Common myeloid progenitor, CD34-positive (primary cell): ENCODE measurements at regions not wholly inside any gene's neighbourhood (a gene's known extent, or its start where the extent isn't known, plus 50 kb on each side); places are given as distances from the start of the nearest gene placed in this dataset.

Experiments
- CTCF ChIA-PET: fragments of 350-600 bp; sonication (Branson Sonifier 250); formaldehyde crosslinking; loops from one replicate; lab custom pipeline; 2021; ENCODE audit warnings: antibody characterized with exemption; lab: Charles Lee
- POLR2A ChIA-PET: fragments of 350-600 bp; sonication (Branson Sonifier 250); formaldehyde crosslinking; loops from one replicate; lab custom pipeline; 2021; ENCODE audit warnings: antibody characterized with exemption; lab: Charles Lee
- DNase-seq, 3 donors: peaks; one replicate each; pipeline versions ENCODE4 v3.0.0 to v3.0.0-alpha.2; 2013
- H3K27ac ChIP-seq, 2 experiments: 1 replicate in 1 of 2; 2 replicates in 1 of 2; pipeline ENCODE4 v1.7.0; 2013; ENCODE audit warnings: inconsistent platforms in 2 of 2, low read length in 2 of 2, mild to moderate bottlenecking in 2 of 2, low read depth in 1 of 2, moderate library complexity in 1 of 2; ENCODE audit not compliant: severe bottlenecking in 2 of 2, insufficient read depth in 1 of 2, poor library complexity in 1 of 2
- H3K27me3 ChIP-seq, 5 experiments: replicated peaks in 2 of 5; 1 replicate in 3 of 5; 2 replicates in 2 of 5; pipeline versions ENCODE4 v1.6.1 to v1.7.0; 2013; ENCODE audit warnings: low read length in 4 of 5, mild to moderate bottlenecking in 2 of 5, moderate library complexity in 2 of 5, inconsistent platforms in 1 of 5; ENCODE audit not compliant: insufficient read depth in 5 of 5, control insufficient read depth in 4 of 5
- H3K36me3 ChIP-seq, 4 experiments: 1 replicate in 2 of 4; 2 replicates in 2 of 4; pipeline versions ENCODE4 v1.6.1 to v1.7.0; 2013; ENCODE audit warnings: low read length in 3 of 4, control low read depth in 1 of 4, mild to moderate bottlenecking in 1 of 4; ENCODE audit not compliant: control insufficient read depth in 4 of 4, insufficient read depth in 4 of 4
- H3K4me1 ChIP-seq, 4 experiments: 1 replicate in 3 of 4; 2 replicates in 1 of 4; pipeline versions ENCODE4 v1.6.1 to v1.7.1; 2013; ENCODE audit warnings: low read length in 3 of 4, mild to moderate bottlenecking in 3 of 4, control low read depth in 1 of 4, inconsistent platforms in 1 of 4, moderate library complexity in 1 of 4; ENCODE audit not compliant: control insufficient read depth in 4 of 4, insufficient read depth in 4 of 4; ENCODE audit errors: control extremely low read depth in 1 of 4
- H3K4me3 ChIP-seq, 7 experiments: 1 replicate in 4 of 7; 2 replicates in 3 of 7; pipeline versions ENCODE4 v1.5.1 to v1.7.0; 2013; ENCODE audit warnings: mild to moderate bottlenecking in 7 of 7, low read length in 6 of 7, moderate library complexity in 6 of 7, inconsistent platforms in 2 of 7, low read depth in 2 of 7, control low read depth in 1 of 7; ENCODE audit not compliant: insufficient read depth in 4 of 7, control insufficient read depth in 1 of 7; ENCODE audit errors: extremely low read depth in 1 of 7
- H3K9me3 ChIP-seq, 5 experiments: 1 replicate in 4 of 5; 2 replicates in 1 of 5; pipeline versions ENCODE4 v1.6.1 to v1.7.1; 2013; ENCODE audit warnings: low read length in 4 of 5, mild to moderate bottlenecking in 2 of 5, inconsistent platforms in 1 of 5, low read depth in 1 of 5, moderate library complexity in 1 of 5; ENCODE audit not compliant: control insufficient read depth in 4 of 5, insufficient read depth in 2 of 5; ENCODE audit errors: control extremely low read depth in 1 of 5
- WGBS: methylation state at CpG from one replicate; pipeline ENCODE4 v1.1.5; 2013; ENCODE audit not compliant: insufficient coverage; 5-methylcytosine and 5-hydroxymethylcytosine counted together

- H3K27me3 ChIP-seq, result no peaks in the 10 kb centered on the region
- H3K9me3 ChIP-seq, result peaks cover 0 to 2% (median 0%) of the 10 kb centered on the region in 5 experiments
- H3K4me1 ChIP-seq, result no peaks in the 10 kb centered on the region
- 91% methylated on average over 2 of the region's 2 CpGs for WGBS
- H3K27ac ChIP-seq, result no peak overlapping the region
- H3K4me3 ChIP-seq, result no peak overlapping the region
- POLR2A ChIA-PET, result no interaction called here
- no peak for DNase-seq
- no peaks in the 10 kb centered on the region for H3K36me3 ChIP-seq
- CTCF ChIA-PET, result no interaction called here
Measured at GRCh38 chr2:158893474-158893873, 75.0 kb upstream of the TANC1 start.

DNA sequence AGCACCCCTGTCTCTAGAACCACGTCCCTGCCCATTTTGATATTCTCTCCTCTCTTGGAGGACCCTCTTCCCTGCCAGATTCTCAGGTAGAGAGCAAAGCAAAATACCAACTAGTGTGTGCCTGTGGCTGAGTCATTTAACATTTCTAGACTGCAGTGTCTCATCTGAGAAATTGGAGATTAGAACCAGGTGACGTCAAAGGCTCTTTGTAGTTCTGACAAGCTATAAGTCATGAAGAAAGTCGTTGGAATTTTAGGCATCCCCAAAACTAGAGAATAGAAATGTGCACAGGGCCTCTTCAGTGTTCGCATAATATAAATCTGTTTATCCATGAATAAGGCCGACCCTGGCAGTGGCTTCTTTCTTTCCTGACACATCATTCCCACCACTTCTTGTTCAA is 74.4 kb upstream of the TANC1 start:
- WGBS, result 97% methylated on average over 3 of the region's 5 CpGs
- Histone ChIP-seq H3K36me3 (no peaks in the 10 kb centered on the region), H3K27me3 (no peaks in the 10 kb centered on the region), H3K4me1 (no peaks in the 10 kb centered on the region), H3K27ac (no peak overlapping the region), H3K9me3 (peaks cover 0 to 2% (median 0%) of the 10 kb centered on the region in 5 experiments), H3K4me3 (no peak overlapping the region)
- DNase-seq, result no peak
- ChIA-PET CTCF (interaction anchor here (1.1 kb wide), 1 partner anchor 225 kb away, joined by 3 read pairs; no protein-coding TSS in a partner anchor), POLR2A (no interaction called here)

GRCh38 chr2:158894572-158894971 is 73.9 kb upstream of the TANC1 start:
- no peaks in the 10 kb centered on the region for H3K27me3 ChIP-seq
- no peak overlapping the region for H3K27ac ChIP-seq
- CTCF ChIA-PET, result interaction anchor here (1.1 kb wide), 1 partner anchor 224 kb away, joined by 3 read pairs; no protein-coding TSS in a partner anchor
- no peak overlapping the region for H3K4me3 ChIP-seq
- no peaks in the 10 kb centered on the region for H3K9me3 ChIP-seq
- POLR2A ChIA-PET, result no interaction called here
- WGBS, result 85% methylated on average over 4 of the region's 4 CpGs
- no peaks in the 10 kb centered on the region for H3K4me1 ChIP-seq
- no peak for DNase-seq
- H3K36me3 ChIP-seq, result no peaks in the 10 kb centered on the region

DNA sequence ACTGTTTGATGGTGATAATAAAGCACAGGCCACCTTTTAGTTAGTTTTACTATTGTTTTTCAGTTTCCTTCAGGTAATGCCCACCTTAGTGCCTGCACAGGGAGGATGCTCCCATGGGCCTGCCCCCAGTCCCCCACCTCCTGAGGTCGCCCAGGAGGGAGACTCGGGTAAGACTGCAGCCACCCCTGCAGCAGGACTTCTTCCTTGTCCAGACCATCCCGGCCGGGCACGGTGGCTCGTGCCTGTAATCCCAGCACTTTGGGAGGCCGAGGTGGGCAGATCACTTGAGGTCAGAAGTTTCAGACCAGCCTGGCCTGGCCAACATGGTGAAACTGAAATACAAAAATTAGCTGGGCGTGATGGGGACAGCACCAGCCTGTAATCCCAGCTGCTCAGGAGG is 68.1 kb upstream of the TANC1 start:
- no peak for DNase-seq
- Histone ChIP-seq H3K9me3 (no peaks in the 10 kb centered on the region), H3K27ac (no peak overlapping the region), H3K36me3 (no peaks in the 10 kb centered on the region), H3K4me3 (no peak overlapping the region), H3K4me1 (no peaks in the 10 kb centered on the region), H3K27me3 (no peaks in the 10 kb centered on the region)
- POLR2A ChIA-PET, result no interaction called here
- CTCF ChIA-PET, result interaction anchor here (0.6 to 5.8 kb wide), 10 partner anchors 52 to 286 kb away, joined by 3 to 91 read pairs (median 4); no protein-coding TSS in a partner anchor
- 99% methylated on average over 8 of the region's 8 CpGs for WGBS

DNA sequence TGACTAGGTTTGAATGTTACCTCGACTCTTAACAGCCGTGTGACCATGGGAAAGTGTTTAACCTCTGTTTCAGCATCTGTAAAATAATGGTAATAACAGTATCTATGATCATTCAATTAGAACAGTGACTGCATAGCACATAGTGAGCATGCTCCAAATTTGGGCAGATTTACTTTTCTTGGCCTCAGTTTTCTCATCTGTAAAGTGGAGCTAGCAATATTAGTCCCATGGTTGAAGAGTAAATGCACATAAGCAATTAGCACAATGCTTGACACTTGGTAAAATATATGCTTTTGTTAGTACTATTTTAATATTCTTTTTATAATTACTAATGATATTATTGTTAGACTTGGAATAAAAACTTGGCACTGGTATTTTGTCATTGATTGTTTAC is 66.4 kb upstream of the TANC1 start:
- Histone ChIP-seq H3K36me3 (no peaks in the 10 kb centered on the region), H3K27me3 (no peaks in the 10 kb centered on the region), H3K27ac (no peak overlapping the region), H3K9me3 (no peaks in the 10 kb centered on the region), H3K4me1 (no peaks in the 10 kb centered on the region), H3K4me3 (no peak overlapping the region)
- ChIA-PET POLR2A (interaction anchor here (0.7 kb wide), 1 partner anchor 77 kb away, joined by 5 read pairs; no protein-coding TSS in a partner anchor), CTCF (interaction anchor here (0.6 to 5.8 kb wide), 6 partner anchors 13 to 282 kb away, joined by 3 to 91 read pairs (median 4); no protein-coding TSS in a partner anchor)
- WGBS, result no CpG with 5 or more reads among the region's 2 CpGs
- DNase-seq, result no peak

DNA sequence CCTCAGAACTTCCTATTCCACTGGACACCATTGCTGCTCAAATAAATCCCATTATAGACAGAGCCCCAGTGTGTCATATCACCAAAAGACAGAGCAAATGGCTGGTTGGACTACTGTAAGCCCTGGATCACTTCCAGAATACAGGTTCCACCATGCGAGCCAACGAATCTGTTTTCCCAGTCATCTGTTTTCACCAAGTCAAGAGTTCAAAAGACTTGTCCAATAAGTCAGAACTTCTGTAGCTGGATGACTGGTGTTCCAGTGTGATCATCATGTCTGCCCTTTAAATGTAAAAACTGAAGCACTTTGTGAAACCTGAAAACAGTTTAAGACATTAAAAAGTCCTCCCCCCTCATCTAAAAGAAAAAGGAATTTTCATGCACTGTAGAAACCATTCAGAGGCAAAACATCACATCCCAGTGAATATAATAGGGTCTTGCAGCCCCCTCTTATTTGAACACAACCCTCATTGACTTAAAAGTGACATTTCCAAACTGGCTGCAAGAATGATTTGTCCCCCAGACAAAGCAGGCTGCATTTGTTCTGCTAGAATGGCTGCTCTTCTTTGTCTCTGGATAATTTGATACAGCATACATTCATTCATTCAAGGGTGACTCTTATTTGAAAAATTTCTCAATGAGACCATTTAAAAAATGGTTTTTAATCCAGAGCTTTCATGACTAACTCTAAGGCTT is 64.6 kb upstream of the TANC1 start:
- H3K9me3 ChIP-seq, result no peaks in the 10 kb centered on the region
- no peaks in the 10 kb centered on the region for H3K4me1 ChIP-seq
- H3K4me3 ChIP-seq, result no peak overlapping the region
- no peak overlapping the region for H3K27ac ChIP-seq
- DNase-seq, result no peak
- no peaks in the 10 kb centered on the region for H3K36me3 ChIP-seq
- H3K27me3 ChIP-seq, result no peaks in the 10 kb centered on the region
- 100% methylated on average over 2 of the region's 2 CpGs for WGBS
- ChIA-PET CTCF (interaction anchor here (1.0 to 5.8 kb wide), 6 partner anchors 75 to 280 kb away, joined by 3 to 91 read pairs (median 4); no protein-coding TSS in a partner anchor), POLR2A (no interaction called here)

- POLR2A ChIA-PET, result no interaction called here
- Histone ChIP-seq H3K4me1 (no peaks in the 10 kb centered on the region), H3K4me3 (no peak overlapping the region), H3K9me3 (no peaks in the 10 kb centered on the region), H3K36me3 (no peaks in the 10 kb centered on the region), H3K27me3 (no peaks in the 10 kb centered on the region), H3K27ac (no peak overlapping the region)
- no CpG with 5 or more reads among the region's 1 CpG for WGBS
- CTCF ChIA-PET, result interaction anchor here (1.6 to 5.8 kb wide), 3 partner anchors 213 to 279 kb away, joined by 4 to 91 read pairs (median 17); no protein-coding TSS in a partner anchor
- no peak for DNase-seq
Measured at GRCh38 chr2:158904627-158905177, 63.7 kb upstream of the TANC1 start.
